Panc1 (cell line): ENCODE measurements at regions not wholly inside any gene's neighbourhood (a gene's known extent, or its start where the extent isn't known, plus 50 kb on each side); places are given as distances from the start of the nearest gene placed in this dataset.

Source experiments
- ATAC-seq: fragments of 200-7000 bp; cut with Tn5 transposase; 2 replicates; pipeline ENCODE4 v1.9.1; 2020; ENCODE audit warnings: mild to moderate bottlenecking, moderate library complexity
- BruUV-seq: library from RNA; stranded (reverse); fragments of 400-500 nt; replicated peaks from 2 replicates; lab custom pipeline; 2021; lab: Mats Ljungman, UMichigan
- CTCF ChIA-PET: fragments of 300-600 bp; sonication (Branson Sonifier 250); formaldehyde crosslinking; loops from one replicate; lab custom pipeline; 2022; ENCODE audit warnings: antibody characterized with exemption; lab: Charles Lee
- POLR2A ChIA-PET: fragments of 300-600 bp; sonication (Branson Sonifier 250); formaldehyde crosslinking; loops from one replicate; lab custom pipeline; 2022; ENCODE audit warnings: antibody characterized with exemption; lab: Charles Lee
- DNase-seq: peaks from one replicate; pipeline ENCODE4 v3.0.0-alpha.2; 2010; ENCODE audit warnings: low read depth, low spot score
- H3K27ac ChIP-seq: 2 replicates; pipeline ENCODE4 v1.5.1; 2011; ENCODE audit warnings: mild to moderate bottlenecking, low read length, inconsistent platforms
- H3K27me3 ChIP-seq: fragments of 200-500 bp; sonication (Bioruptor generic); 2 replicates; pipeline ENCODE4 v1.6.0; 2014; ENCODE audit warnings: low read length, inconsistent platforms; ENCODE audit not compliant: control insufficient read depth, insufficient read depth
- H3K36me3 ChIP-seq: fragments of 200-500 bp; sonication (Bioruptor generic); 2 replicates; pipeline ENCODE4 v1.5.1; 2014; ENCODE audit warnings: inconsistent platforms, mild to moderate bottlenecking, low read length, moderate library complexity; ENCODE audit not compliant: control insufficient read depth, insufficient read depth
- H3K4me1 ChIP-seq: 2 replicates; pipeline ENCODE4 v1.5.1; 2011; ENCODE audit warnings: inconsistent platforms, mild to moderate bottlenecking, low read length, moderate library complexity; ENCODE audit not compliant: control insufficient read depth, insufficient read depth
- H3K4me3 ChIP-seq, 2 experiments: 2 replicates each; pipeline ENCODE4 v1.5.1; 2011 to 2012; ENCODE audit warnings: low read depth in 2 of 2, low read length in 2 of 2, mild to moderate bottlenecking in 2 of 2, inconsistent platforms in 1 of 2, moderate library complexity in 1 of 2
- H3K9me3 ChIP-seq: fragments of 200-500 bp; sonication (Bioruptor generic); 2 replicates; pipeline ENCODE4 v1.5.1; 2014; ENCODE audit warnings: low read depth, mild to moderate bottlenecking, inconsistent platforms, low read length, moderate library complexity; ENCODE audit not compliant: control insufficient read depth, insufficient read depth
- CTCF ChIP-seq: fragments of 450-650 bp; IDR thresholded peaks from 2 replicates; pipeline ENCODE4 v1.5.1; 2017; ENCODE audit warnings: mild to moderate bottlenecking
- POLR2AphosphoS5 ChIP-seq: IDR thresholded peaks from 2 replicates; pipeline ENCODE4 v1.6.1; 2012; ENCODE audit warnings: mild to moderate bottlenecking, low read depth, low read length, moderate library complexity
- REST ChIP-seq, 2 experiments: IDR thresholded peaks; 2 replicates each; pipeline ENCODE4 v1.6.1; 2011 to 2012; ENCODE audit warnings: low read depth in 2 of 2, control low read depth in 1 of 2, low read length in 1 of 2, mild to moderate bottlenecking in 1 of 2, moderate library complexity in 1 of 2; ENCODE audit not compliant: insufficient read depth in 1 of 2
- SIN3A ChIP-seq: IDR thresholded peaks from 2 replicates; pipeline ENCODE4 v1.6.1; 2012; ENCODE audit warnings: low read depth, mild to moderate bottlenecking, low read length, moderate library complexity, borderline replicate concordance; ENCODE audit not compliant: insufficient read depth
- TCF7L2 ChIP-seq: IDR thresholded peaks from 2 replicates; pipeline ENCODE4 v1.6.1; 2011; ENCODE audit warnings: mild to moderate bottlenecking, low read depth, low read length, inconsistent platforms
- in situ Hi-C: cut with HindIII; loops from 2 replicates; pipeline ENCODE4 v1.10.0; 2016; ENCODE audit warnings: low sequenced_read_pairs, low pct_unique_long_range_greater_than_20kb
- intact Hi-C: fragments of 100-400 bp; cut with micrococcal nuclease; formaldehyde crosslinking; loops from one replicate; pipeline ENCODE4 v1.10.0; 2022; ENCODE audit not compliant: unreplicated experiment

GRCh38 chr14:97206916-97207315 is 409.7 kb downstream of the VRK1 start:
- TF ChIP-seq SIN3A (no peak), REST (IDR thresholded peaks at IDR 0.05; ENCODE audit: insufficient read depth in 1 of 2, low read depth in 2 of 2, low read length in 1 of 2) (no peak), POLR2AphosphoS5 (no peak), CTCF (no peak), TCF7L2 (no peak)
- no peak overlapping the region for H3K4me3 ChIP-seq
- no peak for DNase-seq
- no peaks in the 10 kb centered on the region for H3K36me3 ChIP-seq
- no peak overlapping the region for H3K27ac ChIP-seq
- intact Hi-C loops (no loop called here), in situ Hi-C loops (no loop called here)
- no peaks in the 10 kb centered on the region; the same call in 1 of the 2 replicates for H3K27me3 ChIP-seq
- H3K4me1 ChIP-seq, result no peaks in the 10 kb centered on the region
- no peak for ATAC-seq
- CTCF ChIA-PET, result no interaction called here
- no TSS peak for BruUV-seq
- H3K9me3 ChIP-seq, result no peaks in the 10 kb centered on the region
- POLR2A ChIA-PET, result no interaction called here

- intact Hi-C loops, result no loop called here
- POLR2A ChIA-PET, result no interaction called here
- BruUV-seq, result no TSS peak
Observed at GRCh38 chr14:97210202-97210601, 413.0 kb downstream of the VRK1 start.

More at GRCh38 chr14:97210202-97210601, 413.0 kb downstream of the VRK1 start:
- no peak for DNase-seq
- in situ Hi-C loops, result no loop called here
- TF ChIP-seq POLR2AphosphoS5, result no peak
- TF ChIP-seq REST (IDR thresholded peaks at IDR 0.05; ENCODE audit: insufficient read depth in 1 of 2, low read depth in 2 of 2, low read length in 1 of 2), result no peak
- Histone ChIP-seq H3K27me3 (no peaks in the 10 kb centered on the region; the same call in 1 of the 2 replicates), H3K36me3 (no peaks in the 10 kb centered on the region), H3K4me3 (no peak overlapping the region), H3K9me3 (no peaks in the 10 kb centered on the region), H3K4me1 (no peaks in the 10 kb centered on the region), H3K27ac (no peak overlapping the region)
- ATAC-seq, result no peak
- CTCF ChIA-PET, result no interaction called here
